ENCODE measurements at regions not wholly inside any gene's neighbourhood (a gene's known extent, or its start where the extent isn't known, plus 50 kb on each side); places are given as distances from the start of the nearest gene placed in this dataset.

GRCh38 chr13:37443538-37443937 is 155.0 kb downstream of the POSTN start:
- ATAC-seq (no peak), DNase-seq (ENCODE audit: low read depth, low spot score) (no peak)
- H3K79me2 ChIP-seq (ENCODE audit: insufficient read depth, low read length): no peaks in the 10 kb centered on the region
- H3K9me2 ChIP-seq (ENCODE audit: insufficient read depth): no peaks in the 10 kb centered on the region
- peaks cover 4 to 26% of the 10 kb centered on the region in 2 experiments; a peak in 2 of 4 replicates for H3K9me3 ChIP-seq (ENCODE audit: control insufficient read depth in 1 of 2, insufficient read depth in 1 of 2, low read depth in 1 of 2, low read length in 2 of 2)
- POLR2A ChIA-PET: no interaction called here
- H3K4me1 ChIP-seq (ENCODE audit: control insufficient read depth in 1 of 2, insufficient read depth in 2 of 2, low read length in 2 of 2): no peaks in the 10 kb centered on the region
- RAD21 ChIA-PET (ENCODE audit: low non-redundant PET in 1 of 2, low total read pairs in 2 of 2, uncharacterized antibody in 2 of 2, unreplicated experiment in 2 of 2): no interaction called here
- CTCF ChIA-PET: no interaction called here
- no TSS peak for BruUV-seq (replicated peaks)
- H3K9ac ChIP-seq (ENCODE audit: low read length): no peak overlapping the region
- no peak overlapping the region for H3K4me2 ChIP-seq (ENCODE audit: low read length)
- H2AFZ ChIP-seq (ENCODE audit: low read depth, low read length, poor library complexity, severe bottlenecking): no peak overlapping the region
- H3K27ac ChIP-seq (ENCODE audit: low read depth, low read length): no peak overlapping the region
- H3K36me3 ChIP-seq (ENCODE audit: control insufficient read depth in 1 of 2, insufficient read depth in 2 of 2, low read length in 2 of 2): no peaks in the 10 kb centered on the region
- H4K20me1 ChIP-seq (ENCODE audit: insufficient read depth): no peaks in the 10 kb centered on the region
- TF ChIP-seq YY1 (IDR thresholded peaks at IDR 0.05; ENCODE audit: extremely low read depth, insufficient replicate concordance, low read depth, low read length) (no peak), CBX3 (IDR thresholded peaks at IDR 0.05; ENCODE audit: low read depth) (no peak), ZBTB33 (IDR thresholded peaks at IDR 0.05; ENCODE audit: extremely low read depth, insufficient replicate concordance, low read length) (no peak), FOSL1 (IDR thresholded peaks at IDR 0.05; ENCODE audit: low read depth) (no peak), SP1 (IDR thresholded peaks at IDR 0.05; ENCODE audit: low read depth) (no peak), EGR1 (IDR thresholded peaks at IDR 0.05; ENCODE audit: low read depth) (no peak), ATF3 (IDR thresholded peaks at IDR 0.05) (no peak), POLR2A (IDR thresholded peaks at IDR 0.05; ENCODE audit: borderline replicate concordance, extremely low read depth, insufficient read depth, insufficient read length) (no peak), ZFX (IDR thresholded peaks at IDR 0.05) (no peak)
- intact Hi-C loops (cut with micrococcal nuclease): no loop called here
- H3K4me3 ChIP-seq (replicated peaks in 1 of 2; ENCODE audit: low read depth in 1 of 2, low read length in 2 of 2): no peak overlapping the region
- no peaks in the 10 kb centered on the region for H3K27me3 ChIP-seq (ENCODE audit: insufficient read depth, low read length)

GRCh38 chr13:37442996-37443395 is 155.6 kb downstream of the POSTN start:
- no TSS peak for BruUV-seq (replicated peaks)
- no peak overlapping the region for H3K4me3 ChIP-seq (replicated peaks in 1 of 2; ENCODE audit: low read depth in 1 of 2, low read length in 2 of 2)
- ChIA-PET POLR2A (no interaction called here), CTCF (no interaction called here), RAD21 (ENCODE audit: low non-redundant PET in 1 of 2, low total read pairs in 2 of 2, uncharacterized antibody in 2 of 2, unreplicated experiment in 2 of 2) (no interaction called here)
- no peak overlapping the region for H3K9ac ChIP-seq (ENCODE audit: low read length)
- H3K79me2 ChIP-seq (ENCODE audit: insufficient read depth, low read length): no peaks in the 10 kb centered on the region
- DNase-seq (ENCODE audit: low read depth, low spot score): no peak
- H3K4me1 ChIP-seq (ENCODE audit: control insufficient read depth in 1 of 2, insufficient read depth in 2 of 2, low read length in 2 of 2): no peaks in the 10 kb centered on the region
- H3K9me2 ChIP-seq (ENCODE audit: insufficient read depth): no peaks in the 10 kb centered on the region
- peaks cover 4 to 26% of the 10 kb centered on the region in 2 experiments; a peak in 2 of 4 replicates for H3K9me3 ChIP-seq (ENCODE audit: control insufficient read depth in 1 of 2, insufficient read depth in 1 of 2, low read depth in 1 of 2, low read length in 2 of 2)
- H3K4me2 ChIP-seq (ENCODE audit: low read length): no peak overlapping the region
- H3K27me3 ChIP-seq (ENCODE audit: insufficient read depth, low read length): no peaks in the 10 kb centered on the region
- no peaks in the 10 kb centered on the region for H4K20me1 ChIP-seq (ENCODE audit: insufficient read depth)
- intact Hi-C loops (cut with micrococcal nuclease): no loop called here
- H3K27ac ChIP-seq (ENCODE audit: low read depth, low read length): no peak overlapping the region
- H3K36me3 ChIP-seq (ENCODE audit: control insufficient read depth in 1 of 2, insufficient read depth in 2 of 2, low read length in 2 of 2): no peaks in the 10 kb centered on the region
- no peak for ATAC-seq
- H2AFZ ChIP-seq (ENCODE audit: low read depth, low read length, poor library complexity, severe bottlenecking): no peak overlapping the region
- TF ChIP-seq YY1 (IDR thresholded peaks at IDR 0.05; ENCODE audit: extremely low read depth, insufficient replicate concordance, low read depth, low read length) (no peak), SP1 (IDR thresholded peaks at IDR 0.05; ENCODE audit: low read depth) (no peak), CTCF (IDR thresholded peaks at IDR 0.05 in 2 of 3, conservative IDR thresholded peaks at IDR 0.05 in 1 of 3; ENCODE audit: borderline replicate concordance in 1 of 3, insufficient read depth in 1 of 3, low read depth in 2 of 3, low read length in 2 of 3) (no peak), MAX (IDR thresholded peaks at IDR 0.05) (no peak), FOSL1 (IDR thresholded peaks at IDR 0.05; ENCODE audit: low read depth) (no peak), REST (IDR thresholded peaks at IDR 0.05; ENCODE audit: low read depth) (no peak), ELF1 (IDR thresholded peaks at IDR 0.05; ENCODE audit: borderline replicate concordance, low read depth) (no peak)

Data from HCT116 (cell line).